GM13977 (cell line): ENCODE measurements at regions not wholly inside any gene's neighbourhood (a gene's known extent, or its start where the extent isn't known, plus 50 kb on each side); places are given as distances from the start of the nearest gene placed in this dataset.

Experiments
- DNase-seq: peaks from one replicate; pipeline ENCODE4 v3.0.0; 2012; ENCODE audit warnings: low spot score
- CTCF ChIP-seq: IDR thresholded peaks from 2 replicates; pipeline ENCODE4 v1.5.1; 2012; ENCODE audit warnings: mild to moderate bottlenecking, control low read depth; ENCODE audit not compliant: insufficient read depth; ENCODE audit errors: extremely low read depth, missing control alignments
- in situ Hi-C: fragments of 300-500 bp; cut with MboI; formaldehyde crosslinking; loops from one replicate; pipeline ENCODE4 v1.12.0; 2022; ENCODE audit warnings: low sequenced_read_pairs, low pct_unique_long_range_greater_than_20kb, mixed read lengths, inconsistent platforms; ENCODE audit not compliant: unreplicated experiment

GRCh38 chr4:128565565-128566186, 243.8 kb upstream of the JADE1 start:
- peak; percentile 56 for TF ChIP-seq CTCF
- DNase-seq, result peak; percentile 31
- in situ Hi-C loops, result no loop called here

GRCh38 chr4:128565054-128565453, 244.4 kb upstream of the JADE1 start:
- TF ChIP-seq CTCF, result no peak
- in situ Hi-C loops, result no loop called here
- DNase-seq, result no peak

- no peak for DNase-seq
- TF ChIP-seq CTCF, result no peak
- in situ Hi-C loops, result no loop called here
Observed at GRCh38 chr4:128564081-128564630, 245.3 kb upstream of the JADE1 start.

- in situ Hi-C loops, result no loop called here
- DNase-seq, result no peak
- no peak for TF ChIP-seq CTCF
Observed at GRCh38 chr4:128560754-128561495, 248.6 kb upstream of the JADE1 start.

GRCh38 chr4:128558896-128559679, 250.4 kb upstream of the JADE1 start:
- in situ Hi-C loops, result no loop called here
- DNase-seq, result no peak
- no peak for TF ChIP-seq CTCF

GRCh38 chr4:128556756-128557155, 252.7 kb upstream of the JADE1 start:
- no peak for TF ChIP-seq CTCF
- DNase-seq, result no peak
- in situ Hi-C loops, result no loop called here
